ENCODE measurements at regions not wholly inside any gene's neighbourhood (a gene's known extent, or its start where the extent isn't known, plus 50 kb on each side); places are given as distances from the start of the nearest gene placed in this dataset.

DNA sequence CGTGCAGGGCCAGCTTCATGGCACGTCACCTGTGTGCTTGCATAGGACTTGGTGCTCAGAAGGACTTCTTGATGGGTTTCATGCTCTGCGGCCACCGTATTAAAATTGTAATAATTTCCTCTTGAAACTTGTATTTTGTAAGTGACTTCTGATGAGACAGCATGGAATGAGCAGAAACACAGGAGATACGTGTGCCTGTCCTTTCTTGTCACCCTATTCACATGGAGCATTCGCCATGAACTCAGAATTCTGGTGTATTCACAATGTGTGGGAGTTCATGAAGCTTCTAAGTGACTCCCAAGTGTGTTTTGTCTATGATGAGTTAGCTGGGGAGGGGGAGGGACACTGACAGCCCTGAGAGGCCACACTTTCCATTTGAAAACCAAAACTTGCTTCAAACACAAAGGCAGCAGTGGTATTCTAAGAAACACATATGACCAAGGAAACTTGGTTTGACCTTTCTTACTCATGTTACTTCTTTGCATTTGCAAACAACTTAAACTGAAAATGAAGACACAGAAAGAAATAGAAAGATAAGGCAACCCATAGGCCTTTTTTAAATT lies 92.1 kb upstream of the NEDD9 start:
- H3K4me3 ChIP-seq (ENCODE audit: low read depth, low read length) = no peak overlapping the region
- H3K9me3 ChIP-seq (ENCODE audit: control insufficient read depth, insufficient read depth, low read length) = no peaks in the 10 kb centered on the region
- H3K36me3 ChIP-seq (ENCODE audit: control insufficient read depth, insufficient read depth, low read length) = no peaks in the 10 kb centered on the region
- H3K4me1 ChIP-seq (ENCODE audit: control insufficient read depth, insufficient read depth, low read length) = no peaks in the 10 kb centered on the region
- DNase-seq (ENCODE audit: low read depth in 4 of 6, low spot score in 6 of 6) = no peak
- 98% methylated on average over 4 of the region's 6 CpGs for WGBS (ENCODE audit: insufficient coverage)
- no peaks in the 10 kb centered on the region for H3K27me3 ChIP-seq (ENCODE audit: control insufficient read depth, insufficient read depth, low read length)
- H3K27ac ChIP-seq (ENCODE audit: low read depth, low read length) = no peak overlapping the region

DNA sequence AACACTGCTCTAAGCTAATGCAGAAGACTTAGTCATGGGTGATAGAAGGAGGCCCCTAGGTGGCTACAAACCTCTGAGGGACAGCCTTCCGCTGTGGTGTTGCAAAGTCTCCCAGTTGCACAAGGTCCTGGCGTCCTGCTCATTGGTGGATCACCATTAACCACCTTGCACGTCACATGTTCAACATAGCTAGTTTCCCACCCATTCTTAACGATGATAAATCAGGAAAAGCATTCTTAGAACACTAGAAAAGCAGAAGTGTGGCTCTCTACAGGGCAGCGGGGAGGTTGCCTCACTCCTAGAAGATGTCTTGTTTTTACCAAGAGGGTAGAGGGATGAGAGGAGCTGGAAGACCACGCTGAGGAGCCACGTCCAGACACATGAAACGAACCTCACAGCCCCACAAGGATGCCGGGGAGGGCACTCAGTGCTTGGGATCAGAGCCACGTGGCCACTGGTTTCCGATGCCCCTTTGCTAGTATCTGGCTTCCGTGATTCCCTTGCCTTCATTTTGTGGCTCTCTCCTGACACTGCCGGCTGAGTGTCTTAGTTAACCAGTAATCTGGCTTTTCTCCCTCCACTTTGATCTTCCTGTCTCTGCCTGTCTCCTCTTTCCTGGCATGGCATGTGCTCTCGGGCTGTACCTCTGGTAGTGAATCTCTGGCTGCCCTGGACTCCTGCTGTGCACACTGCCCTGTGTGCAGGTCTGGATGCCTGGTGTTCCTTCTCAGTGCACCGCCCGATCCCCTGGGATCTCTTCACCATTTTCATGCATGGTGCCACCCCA lies 91.4 kb upstream of the NEDD9 start:
- no peaks in the 10 kb centered on the region for H3K4me1 ChIP-seq (ENCODE audit: control insufficient read depth, insufficient read depth, low read length)
- no peaks in the 10 kb centered on the region for H3K9me3 ChIP-seq (ENCODE audit: control insufficient read depth, insufficient read depth, low read length)
- 88% methylated on average over 15 of the region's 16 CpGs for WGBS (ENCODE audit: insufficient coverage)
- no peak overlapping the region for H3K27ac ChIP-seq (ENCODE audit: low read depth, low read length)
- no peak for DNase-seq (ENCODE audit: low read depth in 4 of 6, low spot score in 6 of 6)
- H3K36me3 ChIP-seq (ENCODE audit: control insufficient read depth, insufficient read depth, low read length) = no peaks in the 10 kb centered on the region
- H3K27me3 ChIP-seq (ENCODE audit: control insufficient read depth, insufficient read depth, low read length) = no peaks in the 10 kb centered on the region
- no peak overlapping the region for H3K4me3 ChIP-seq (ENCODE audit: low read depth, low read length)

DNA sequence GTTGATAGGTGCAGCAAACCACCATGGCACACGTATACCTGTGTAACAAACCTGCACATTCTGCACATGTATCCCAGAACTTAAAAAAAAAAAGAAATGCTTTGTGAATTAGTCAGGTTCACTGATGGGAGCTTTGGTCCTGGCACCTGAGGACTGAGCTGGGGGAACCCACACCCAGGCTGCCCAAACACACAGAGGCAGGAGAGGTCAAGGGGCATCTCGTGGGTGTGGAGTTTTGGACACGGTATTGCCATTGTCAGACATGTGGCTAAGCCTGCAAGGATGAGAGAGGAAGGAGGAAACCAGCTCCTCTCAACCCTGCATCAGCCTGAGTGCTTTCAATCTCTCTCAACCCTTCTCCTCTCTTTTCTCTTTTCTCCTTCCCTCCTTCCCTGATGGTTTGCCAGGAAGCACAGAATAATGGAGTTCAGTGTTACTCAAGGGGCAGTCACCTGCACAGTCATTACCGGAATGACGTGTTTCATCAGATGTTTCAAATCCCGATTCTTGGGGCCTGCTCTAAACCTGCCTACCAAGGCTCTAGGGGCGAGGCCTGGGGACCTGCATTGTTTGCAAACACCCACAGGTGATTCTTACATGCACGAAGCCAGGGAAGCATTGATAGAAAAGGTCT lies 89.9 kb upstream of the NEDD9 start:
- Histone ChIP-seq H3K27ac (ENCODE audit: low read depth, low read length) (no peak overlapping the region), H3K4me3 (ENCODE audit: low read depth, low read length) (no peak overlapping the region), H3K9me3 (ENCODE audit: control insufficient read depth, insufficient read depth, low read length) (no peaks in the 10 kb centered on the region), H3K4me1 (ENCODE audit: control insufficient read depth, insufficient read depth, low read length) (peaks cover 5% of the 10 kb centered on the region), H3K36me3 (ENCODE audit: control insufficient read depth, insufficient read depth, low read length) (no peaks in the 10 kb centered on the region), H3K27me3 (ENCODE audit: control insufficient read depth, insufficient read depth, low read length) (no peaks in the 10 kb centered on the region)
- no peak for DNase-seq (ENCODE audit: low read depth in 4 of 6, low spot score in 6 of 6)
- WGBS (ENCODE audit: insufficient coverage) = 82% methylated on average over 5 of the region's 8 CpGs

DNA sequence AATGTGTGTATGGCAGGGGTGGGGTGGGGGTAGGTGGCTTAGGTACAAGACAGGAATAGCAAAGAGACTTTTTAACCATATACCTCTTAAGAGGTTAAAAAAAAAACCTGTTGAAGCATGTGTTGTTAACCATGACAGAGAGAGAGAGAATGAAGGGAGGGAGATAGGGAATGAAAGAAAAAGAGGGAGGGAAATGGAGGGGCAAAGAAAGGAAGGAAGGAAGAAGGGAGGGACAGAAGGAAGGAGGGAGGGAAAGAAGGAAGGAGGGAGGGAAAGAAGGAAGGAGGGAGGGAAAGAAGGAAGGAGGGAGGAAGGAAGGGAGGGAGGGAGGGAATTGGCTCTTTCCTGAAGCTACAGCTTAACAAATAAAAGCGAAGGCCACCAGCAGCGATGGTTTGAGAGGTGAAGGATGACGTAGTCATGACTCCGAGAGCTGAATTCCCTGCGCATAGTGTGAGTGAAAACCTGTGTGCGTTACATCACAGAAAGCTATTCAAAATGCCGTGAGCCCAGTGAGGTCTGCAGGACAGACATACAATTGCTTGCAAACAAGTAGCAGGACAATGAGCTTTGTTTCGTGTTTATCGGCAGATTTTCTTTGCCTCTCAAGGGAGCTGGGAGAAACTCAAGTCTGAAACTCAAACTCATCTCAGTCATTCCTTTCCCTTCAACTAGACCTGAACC lies 88.6 kb upstream of the NEDD9 start:
- Histone ChIP-seq H3K9me3 (ENCODE audit: control insufficient read depth, insufficient read depth, low read length) (no peaks in the 10 kb centered on the region), H3K4me3 (ENCODE audit: low read depth, low read length) (no peak overlapping the region), H3K4me1 (ENCODE audit: control insufficient read depth, insufficient read depth, low read length) (peaks cover 5% of the 10 kb centered on the region), H3K27ac (ENCODE audit: low read depth, low read length) (no peak overlapping the region), H3K27me3 (ENCODE audit: control insufficient read depth, insufficient read depth, low read length) (no peaks in the 10 kb centered on the region), H3K36me3 (ENCODE audit: control insufficient read depth, insufficient read depth, low read length) (no peaks in the 10 kb centered on the region)
- no peak for DNase-seq (ENCODE audit: low read depth in 4 of 6, low spot score in 6 of 6)
- WGBS (ENCODE audit: insufficient coverage) = 70% methylated on average over 8 of the region's 9 CpGs

DNA sequence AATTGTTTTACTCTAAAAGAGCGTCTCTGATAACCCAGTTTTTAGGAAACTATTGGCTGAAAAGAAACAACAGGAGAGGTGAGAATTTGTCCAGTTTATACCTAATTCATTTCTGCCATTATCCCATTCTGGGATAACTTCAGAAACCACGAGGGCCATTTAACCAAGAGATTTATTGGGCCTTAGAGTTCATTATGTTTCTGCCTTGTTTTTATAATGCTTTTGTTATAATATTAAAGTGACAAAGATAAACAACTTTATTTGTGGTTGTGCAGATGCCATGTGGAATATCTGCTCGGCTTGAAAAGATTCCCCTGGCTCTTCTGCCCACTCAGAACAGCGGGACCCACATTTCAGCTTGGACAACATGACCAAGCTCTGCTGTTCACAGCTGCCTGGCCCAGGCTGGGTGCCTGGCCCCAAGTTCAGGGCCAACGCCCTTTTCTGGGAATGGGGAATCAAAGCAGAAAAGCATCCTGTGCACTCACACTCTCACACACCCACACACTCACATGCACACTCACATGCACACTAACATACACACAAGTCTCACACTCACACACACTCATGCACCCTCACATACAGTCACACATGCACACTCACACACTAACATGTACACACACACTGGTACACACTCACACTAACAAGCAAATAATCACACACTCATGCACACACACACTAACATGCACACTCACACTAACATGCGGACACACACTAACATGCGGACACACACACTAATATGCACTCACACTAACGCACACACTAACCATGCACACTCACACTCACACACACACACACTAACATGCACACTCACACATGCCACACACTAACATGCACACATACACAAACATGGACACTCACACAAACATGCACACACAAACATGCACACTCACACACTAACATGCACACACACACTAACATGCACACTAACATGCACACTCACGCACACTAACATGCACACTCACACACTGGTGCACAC lies 86.7 kb upstream of the NEDD9 start:
- no peaks in the 10 kb centered on the region for H3K9me3 ChIP-seq (ENCODE audit: control insufficient read depth, insufficient read depth, low read length)
- H3K36me3 ChIP-seq (ENCODE audit: control insufficient read depth, insufficient read depth, low read length) = no peaks in the 10 kb centered on the region
- H3K27me3 ChIP-seq (ENCODE audit: control insufficient read depth, insufficient read depth, low read length) = no peaks in the 10 kb centered on the region
- DNase-seq (ENCODE audit: low read depth in 4 of 6, low spot score in 6 of 6) = no peak
- H3K4me1 ChIP-seq (ENCODE audit: control insufficient read depth, insufficient read depth, low read length) = peaks cover 5% of the 10 kb centered on the region
- no peak overlapping the region for H3K27ac ChIP-seq (ENCODE audit: low read depth, low read length)
- WGBS (ENCODE audit: insufficient coverage) = 80% methylated on average over 7 of the region's 9 CpGs
- no peak overlapping the region for H3K4me3 ChIP-seq (ENCODE audit: low read depth, low read length)

DNA sequence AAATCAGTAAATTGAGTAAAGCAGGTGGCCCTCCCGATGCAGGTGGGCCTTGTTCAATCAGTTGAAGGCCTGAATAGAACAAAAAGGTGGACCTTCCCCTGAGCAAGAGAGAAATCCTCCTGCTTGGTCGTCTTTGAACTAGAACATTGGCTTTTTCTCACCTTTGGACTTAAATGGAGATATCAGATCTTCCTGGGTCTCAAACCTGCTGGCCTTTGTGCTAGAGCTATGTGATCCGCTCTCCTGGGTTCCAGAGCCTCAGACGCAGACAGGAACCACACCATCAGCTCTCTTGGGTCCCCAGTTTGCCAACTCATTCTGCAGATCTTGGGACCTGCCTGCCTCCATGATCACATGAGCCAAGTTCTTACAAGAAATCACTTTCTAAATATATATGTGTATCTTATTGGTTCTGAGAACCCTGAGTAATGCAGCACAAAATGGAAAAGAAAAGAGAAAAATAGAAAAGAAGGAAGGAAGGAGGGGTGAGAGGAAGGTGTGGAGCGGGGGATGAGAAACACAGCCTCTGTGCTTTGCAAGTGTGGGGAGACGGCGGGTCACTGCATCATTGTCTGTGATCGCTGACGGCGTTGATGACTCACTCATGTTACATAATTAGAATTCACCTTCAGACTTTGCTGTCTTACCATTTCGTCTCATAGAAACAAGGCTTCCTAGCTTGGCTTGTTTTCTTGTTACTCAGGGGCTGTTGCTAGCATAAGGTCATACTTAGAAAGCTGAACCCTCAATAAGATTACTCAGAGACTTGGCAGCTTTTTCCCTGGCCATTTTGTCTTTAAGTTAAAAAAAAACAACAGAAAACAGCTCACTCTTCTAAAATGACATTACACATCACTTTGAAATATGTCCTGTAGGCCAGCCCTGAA lies 85.7 kb upstream of the NEDD9 start:
- Histone ChIP-seq H3K4me1 (ENCODE audit: control insufficient read depth, insufficient read depth, low read length) (peaks cover 5% of the 10 kb centered on the region), H3K36me3 (ENCODE audit: control insufficient read depth, insufficient read depth, low read length) (no peaks in the 10 kb centered on the region), H3K27me3 (ENCODE audit: control insufficient read depth, insufficient read depth, low read length) (no peaks in the 10 kb centered on the region), H3K4me3 (ENCODE audit: low read depth, low read length) (no peak overlapping the region), H3K9me3 (ENCODE audit: control insufficient read depth, insufficient read depth, low read length) (no peaks in the 10 kb centered on the region), H3K27ac (ENCODE audit: low read depth, low read length) (no peak overlapping the region)
- DNase-seq (ENCODE audit: low read depth in 4 of 6, low spot score in 6 of 6) = peak in 2 of 6 donors; percentile 41 to 49
- 91% methylated on average over 5 of the region's 11 CpGs for WGBS (ENCODE audit: insufficient coverage)

DNA sequence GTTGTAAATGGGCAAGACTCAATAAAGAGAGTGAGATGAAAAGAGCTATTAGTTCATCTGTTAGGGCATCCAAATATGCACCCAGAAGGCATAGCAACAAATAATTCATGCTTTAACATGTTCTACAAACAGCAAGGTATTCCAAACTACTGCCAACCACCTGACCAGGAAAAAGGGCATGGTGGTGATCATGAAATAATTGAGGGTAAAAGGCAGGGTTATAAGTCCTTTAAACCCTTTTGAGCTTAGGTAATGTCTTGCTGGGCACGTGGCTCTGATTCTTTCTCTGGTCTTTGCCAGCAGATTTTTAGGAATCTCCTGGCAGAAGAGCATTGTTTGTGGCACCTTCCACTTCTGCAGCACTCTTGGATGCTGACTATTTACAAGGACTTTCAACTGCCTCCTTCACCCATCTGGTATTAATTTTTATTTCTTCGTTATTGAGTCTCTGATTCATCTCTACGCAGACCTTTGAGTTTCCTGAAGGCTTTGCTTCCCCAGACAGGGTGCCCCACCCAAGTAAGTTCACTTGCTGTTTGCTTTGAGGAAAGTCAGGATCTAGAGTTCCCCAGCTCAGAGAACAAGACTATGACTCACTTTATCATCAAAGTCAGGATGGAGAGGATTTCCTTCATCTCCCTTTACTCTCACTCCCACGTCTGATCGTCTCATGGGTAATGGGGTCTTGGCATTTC lies 83.4 kb upstream of the NEDD9 start:
- Histone ChIP-seq H3K4me1 (ENCODE audit: control insufficient read depth, insufficient read depth, low read length) (peaks cover 5% of the 10 kb centered on the region), H3K4me3 (ENCODE audit: low read depth, low read length) (no peak overlapping the region), H3K9me3 (ENCODE audit: control insufficient read depth, insufficient read depth, low read length) (no peaks in the 10 kb centered on the region), H3K27ac (ENCODE audit: low read depth, low read length) (no peak overlapping the region), H3K27me3 (ENCODE audit: control insufficient read depth, insufficient read depth, low read length) (no peaks in the 10 kb centered on the region), H3K36me3 (ENCODE audit: control insufficient read depth, insufficient read depth, low read length) (no peaks in the 10 kb centered on the region)
- DNase-seq (ENCODE audit: low read depth in 4 of 6, low spot score in 6 of 6) = no peak
- whole genome bisulfite sequencing (ENCODE audit: insufficient coverage) = 67% methylated on average over 1 of the region's 5 CpGs

DNA sequence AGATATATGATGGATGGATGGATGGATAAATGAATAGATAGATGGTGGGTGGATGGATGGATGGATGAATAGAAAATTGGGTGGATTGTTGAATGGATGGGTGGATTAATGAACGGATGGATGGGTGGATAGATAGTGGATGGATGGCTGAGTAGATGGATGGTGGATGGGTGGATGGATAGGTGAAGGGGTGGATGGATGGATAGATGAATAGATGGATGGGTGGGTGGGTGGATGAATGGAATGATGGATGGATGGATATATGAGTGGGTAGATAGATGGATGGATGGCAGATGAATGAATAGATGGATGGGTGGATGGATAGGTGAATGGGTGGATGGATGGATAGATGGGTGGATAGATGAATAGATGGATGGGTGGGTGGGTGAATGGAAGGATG lies 80.7 kb upstream of the NEDD9 start:
- Histone ChIP-seq H3K9me3 (ENCODE audit: control insufficient read depth, insufficient read depth, low read length) (no peaks in the 10 kb centered on the region), H3K27me3 (ENCODE audit: control insufficient read depth, insufficient read depth, low read length) (no peaks in the 10 kb centered on the region), H3K4me3 (ENCODE audit: low read depth, low read length) (no peak overlapping the region), H3K36me3 (ENCODE audit: control insufficient read depth, insufficient read depth, low read length) (no peaks in the 10 kb centered on the region), H3K4me1 (ENCODE audit: control insufficient read depth, insufficient read depth, low read length) (peaks cover 4% of the 10 kb centered on the region), H3K27ac (ENCODE audit: low read depth, low read length) (no peak overlapping the region)
- no peak for DNase-seq (ENCODE audit: low read depth in 4 of 6, low spot score in 6 of 6)
- 89% methylated on average over 1 of the region's 1 CpG for WGBS (ENCODE audit: insufficient coverage)
